A673 (cell line): ENCODE measurements at regions not wholly inside any gene's neighbourhood (a gene's known extent, or its start where the extent isn't known, plus 50 kb on each side); places are given as distances from the start of the nearest gene placed in this dataset.

Source experiments
- CTCF ChIP-seq: fragments of 300-800, 200-600 bp; sonication (generic); conservative IDR thresholded peaks from 2 replicates; pipeline ENCODE4 v1.5.1; 2017; ENCODE audit warnings: low read depth, mild to moderate bottlenecking, antibody characterized with exemption, low read length, moderate library complexity, mixed read lengths
- EZH2 ChIP-seq: fragments of 200-600 bp; sonication (generic); IDR thresholded peaks from 2 replicates; pipeline ENCODE4 v1.6.1; 2017; ENCODE audit warnings: borderline replicate concordance, low read depth, mild to moderate bottlenecking, mixed read lengths, antibody characterized with exemption, low read length; ENCODE audit not compliant: poor library complexity, severe bottlenecking

- TF ChIP-seq CTCF (no peak), EZH2 (no peak)
Observed at GRCh38 chr11:80637571-80637970, 1196.7 kb upstream of the TENM4 start.
